Transverse colon (tissue), 4 donors: ENCODE measurements at regions not wholly inside any gene's neighbourhood (a gene's known extent, or its start where the extent isn't known, plus 50 kb on each side); places are given as distances from the start of the nearest gene placed in this dataset.
"Not testable (repeated sequence)": the region's sequence is repeated elsewhere in the genome, so short reads cannot be mapped to it uniquely, and the experiment has no call there.

Source experiments
- DNase-seq: peaks from one replicate; pipeline ENCODE4 v3.0.0-alpha.2; 2019
- H3K27ac ChIP-seq, 4 donors: fragments of 200-600 bp; sonication (generic); 2 replicates each; pipeline ENCODE4 v1.5.1; 2016 to 2018; ENCODE audit warnings: inconsistent platforms in 4 of 4
- H3K27me3 ChIP-seq: fragments of 200-600 bp; sonication (generic); 2 replicates; pipeline ENCODE4 v1.5.1; 2017; ENCODE audit warnings: inconsistent platforms
- H3K36me3 ChIP-seq, 4 donors: fragments of 200-600 bp; sonication (generic); 2 replicates each; pipeline ENCODE4 v1.5.1; 2017 to 2019; ENCODE audit warnings: inconsistent platforms in 4 of 4
- H3K4me1 ChIP-seq, 4 donors: fragments of 200-600 bp; sonication (generic); 2 replicates each; pipeline ENCODE4 v1.5.1; 2017 to 2020; ENCODE audit warnings: inconsistent platforms in 4 of 4
- H3K4me3 ChIP-seq, 4 donors: fragments of 200-600 bp; sonication (generic); 1 replicate in 1 of 4; 2 replicates in 3 of 4; pipeline versions ENCODE4 v1.5.1 to v1.6.1; 2017 to 2019; ENCODE audit warnings: inconsistent platforms in 4 of 4
- H3K9me3 ChIP-seq, 2 donors: fragments of 200-600 bp; sonication (generic); 2 replicates each; pipeline ENCODE4 v1.5.1; 2017 to 2019; ENCODE audit warnings: inconsistent platforms in 2 of 2
- EP300 ChIP-seq: sonication (generic); formaldehyde crosslinking; IDR thresholded peaks from one replicate; pipeline ENCODE4 v1.6.1; 2017; ENCODE audit warnings: antibody characterized with exemption, low read depth
- POLR2A ChIP-seq: fragments of 450-650 bp; IDR thresholded peaks from one replicate; pipeline ENCODE4 v1.6.1; 2016; ENCODE audit warnings: antibody characterized with exemption, mild to moderate bottlenecking, moderate library complexity
- POLR2AphosphoS5 ChIP-seq, 3 donors: sonication (generic); formaldehyde crosslinking; IDR thresholded peaks; one replicate each; pipeline ENCODE4 v1.6.1; 2016; ENCODE audit warnings: antibody characterized with exemption in 3 of 3
- WGBS, 2 donors: methylation state at CpG; one replicate each; pipeline ENCODE4 v1.1.5; 2018; ENCODE audit warnings: low coverage in 1 of 2; 5-methylcytosine and 5-hydroxymethylcytosine counted together
- in situ Hi-C, 4 donors: fragments of 200-750 bp; cut with MboI; loops; one replicate each; pipeline versions ENCODE4 v1.15.0 to v1.15.1; 2017; ENCODE audit warnings: low sequenced_read_pairs in 3 of 4, low pct_ligation_motif_present in 1 of 4, low pct_unique_long_range_greater_than_20kb in 1 of 4
- intact Hi-C: fragments of 100-400 bp; cut with DNase I; formaldehyde crosslinking; loops from one replicate; pipeline ENCODE4 v1.15.1; 2023; ENCODE audit warnings: low total_unique reads
- TF ChIP-seq, protein P1 (sequence below), 5 experiments: fragments of 200-600 bp in 3 of 5; fragments of 450-650 bp in 2 of 5; sonication (generic) in 3 of 5; IDR thresholded peaks; 1 replicate in 2 of 5; 2 replicates in 3 of 5; pipeline ENCODE4 v1.5.1; 2016 to 2017; ENCODE audit warnings: antibody characterized with exemption in 5 of 5, inconsistent platforms in 3 of 5, mild to moderate bottlenecking in 2 of 5, moderate library complexity in 1 of 5

DNA sequence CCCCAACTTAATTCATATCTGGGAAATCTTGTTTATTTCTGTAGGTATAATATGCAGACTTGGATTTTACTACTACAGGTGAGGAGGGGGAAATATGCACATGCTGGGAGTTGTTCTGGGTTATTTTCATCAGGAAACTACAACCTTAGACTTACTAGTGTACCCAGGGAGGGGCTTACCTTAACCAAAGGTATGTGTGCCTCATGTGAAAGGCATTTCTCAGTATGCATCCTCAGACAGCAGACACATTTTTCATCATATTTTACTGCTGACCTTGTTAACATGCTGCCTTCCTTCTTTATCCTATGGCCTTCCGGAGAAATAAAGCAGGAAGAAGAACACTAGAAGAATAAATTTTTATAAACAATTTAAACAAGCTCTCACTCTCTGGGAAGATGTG is 214.9 kb downstream of the SPANXN4 start:
- no peak overlapping the region for H3K4me3 ChIP-seq
- no peak for DNase-seq
- no peaks in the 10 kb centered on the region for H3K4me1 ChIP-seq
- intact Hi-C loops, result no loop called here
- no peak overlapping the region for H3K27ac ChIP-seq
- H3K9me3 ChIP-seq, result no peaks in the 10 kb centered on the region
- H3K36me3 ChIP-seq, result no peaks in the 10 kb centered on the region
- TF ChIP-seq EP300 (no peak), POLR2A (no peak), POLR2AphosphoS5 (IDR thresholded peaks at IDR 0.05) (no peak)
- TF ChIP-seq, protein P1, sequence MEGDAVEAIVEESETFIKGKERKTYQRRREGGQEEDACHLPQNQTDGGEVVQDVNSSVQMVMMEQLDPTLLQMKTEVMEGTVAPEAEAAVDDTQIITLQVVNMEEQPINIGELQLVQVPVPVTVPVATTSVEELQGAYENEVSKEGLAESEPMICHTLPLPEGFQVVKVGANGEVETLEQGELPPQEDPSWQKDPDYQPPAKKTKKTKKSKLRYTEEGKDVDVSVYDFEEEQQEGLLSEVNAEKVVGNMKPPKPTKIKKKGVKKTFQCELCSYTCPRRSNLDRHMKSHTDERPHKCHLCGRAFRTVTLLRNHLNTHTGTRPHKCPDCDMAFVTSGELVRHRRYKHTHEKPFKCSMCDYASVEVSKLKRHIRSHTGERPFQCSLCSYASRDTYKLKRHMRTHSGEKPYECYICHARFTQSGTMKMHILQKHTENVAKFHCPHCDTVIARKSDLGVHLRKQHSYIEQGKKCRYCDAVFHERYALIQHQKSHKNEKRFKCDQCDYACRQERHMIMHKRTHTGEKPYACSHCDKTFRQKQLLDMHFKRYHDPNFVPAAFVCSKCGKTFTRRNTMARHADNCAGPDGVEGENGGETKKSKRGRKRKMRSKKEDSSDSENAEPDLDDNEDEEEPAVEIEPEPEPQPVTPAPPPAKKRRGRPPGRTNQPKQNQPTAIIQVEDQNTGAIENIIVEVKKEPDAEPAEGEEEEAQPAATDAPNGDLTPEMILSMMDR (IDR thresholded peaks at IDR 0.05), result no peak
- in situ Hi-C loops, result no loop called here
- no peaks in the 10 kb centered on the region for H3K27me3 ChIP-seq
- 78 to 79% methylated on average over 1 of the region's 1 CpG for WGBS, 2 donors

DNA sequence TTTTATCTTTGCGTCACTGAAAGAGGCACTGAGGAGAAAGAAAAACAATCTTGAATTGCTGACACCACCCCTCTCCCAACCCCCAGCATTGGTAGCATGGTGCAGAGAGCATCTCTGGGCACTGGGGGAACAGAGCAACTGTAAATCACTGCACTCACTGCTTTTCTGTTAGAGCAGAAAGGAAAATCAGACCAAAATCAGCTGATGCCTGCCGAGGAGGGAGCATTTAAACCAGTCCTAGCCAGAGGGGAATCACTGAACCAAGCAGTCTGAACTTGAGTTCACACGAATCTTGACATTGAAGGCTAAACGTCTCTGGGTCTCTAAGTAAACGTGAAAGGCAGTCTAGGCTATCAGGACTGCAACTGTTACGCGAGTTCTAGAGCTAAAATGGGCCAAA is 205.8 kb downstream of the SPANXN4 start:
- WGBS, 2 donors, result 78% methylated on average over 7 of the region's 7 CpGs; no CpG with 5 or more reads in 1 of the 2 donors
- no peak overlapping the region for H3K4me3 ChIP-seq
- no peak for DNase-seq
- no peak overlapping the region for H3K27ac ChIP-seq
- H3K27me3 ChIP-seq, result no peaks in the 10 kb centered on the region
- in situ Hi-C loops (no loop called here), intact Hi-C loops (no loop called here)
- TF ChIP-seq EP300, result no peak
- no peak for TF ChIP-seq POLR2AphosphoS5 (IDR thresholded peaks at IDR 0.05)
- TF ChIP-seq POLR2A, result no peak
- TF ChIP-seq, protein P1 (IDR thresholded peaks at IDR 0.05), result no peak
- no peaks in the 10 kb centered on the region for H3K9me3 ChIP-seq
- no peaks in the 10 kb centered on the region for H3K36me3 ChIP-seq
- H3K4me1 ChIP-seq, result no peaks in the 10 kb centered on the region

DNA sequence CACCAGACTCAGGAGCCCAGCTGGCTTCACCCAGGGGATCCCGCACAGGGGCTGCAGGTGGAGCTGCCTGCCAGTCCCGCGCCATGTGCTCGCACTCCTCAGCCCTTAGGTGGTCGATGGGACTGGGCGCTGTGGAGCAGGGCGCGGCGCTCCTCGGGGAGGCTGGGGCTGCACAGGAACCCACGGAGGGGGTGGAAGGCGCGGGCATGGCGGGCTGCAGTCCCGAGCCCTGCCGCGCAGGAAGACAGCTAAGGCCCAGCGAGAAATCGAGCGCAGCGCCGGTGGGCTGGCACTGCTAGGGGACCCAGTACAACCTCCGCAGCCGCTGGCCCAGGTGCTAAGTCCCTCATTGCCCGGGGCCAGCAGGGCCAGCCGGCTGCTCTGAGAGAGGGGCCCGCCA is 202.9 kb downstream of the SPANXN4 start:
- 96% methylated on average over 27 of the region's 27 CpGs; no CpG with 5 or more reads in 1 of the 2 donors for WGBS, 2 donors
- in situ Hi-C loops, H3K36me3 ChIP-seq, H3K27ac ChIP-seq, H3K4me3 ChIP-seq, H3K27me3 ChIP-seq, intact Hi-C loops, H3K4me1 ChIP-seq, DNase-seq, H3K9me3 ChIP-seq: not testable (repeated sequence)

DNA sequence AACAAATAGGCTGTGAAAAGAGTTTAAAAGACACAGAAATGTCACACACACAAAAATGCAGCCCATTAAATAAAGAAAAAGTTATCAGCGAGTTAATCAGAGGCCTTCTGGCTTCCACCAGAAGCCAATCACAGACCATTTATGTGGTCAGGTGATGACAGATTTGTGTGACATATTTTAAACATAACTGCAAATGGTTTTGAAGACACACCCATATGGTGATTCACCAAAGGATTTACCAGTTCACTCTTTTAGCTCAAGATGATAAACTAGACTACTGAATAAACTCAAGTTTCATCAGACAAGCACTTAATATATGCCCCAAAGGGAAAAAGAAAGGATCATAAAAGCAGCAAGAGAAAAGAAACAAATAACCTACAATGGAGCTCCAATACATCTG is 181.2 kb downstream of the SPANXN4 start:
- H3K36me3 ChIP-seq, result no peaks in the 10 kb centered on the region
- no peak overlapping the region for H3K4me3 ChIP-seq
- no peaks in the 10 kb centered on the region for H3K9me3 ChIP-seq
- intact Hi-C loops, result no loop called here
- TF ChIP-seq POLR2A (no peak), EP300 (no peak)
- H3K27me3 ChIP-seq, result no peaks in the 10 kb centered on the region
- no peak for DNase-seq
- in situ Hi-C loops, result no loop called here
- no peak overlapping the region for H3K27ac ChIP-seq
- 63 to 71% methylated on average over 1 of the region's 1 CpG for WGBS, 2 donors
- H3K4me1 ChIP-seq, result no peaks in the 10 kb centered on the region

DNA sequence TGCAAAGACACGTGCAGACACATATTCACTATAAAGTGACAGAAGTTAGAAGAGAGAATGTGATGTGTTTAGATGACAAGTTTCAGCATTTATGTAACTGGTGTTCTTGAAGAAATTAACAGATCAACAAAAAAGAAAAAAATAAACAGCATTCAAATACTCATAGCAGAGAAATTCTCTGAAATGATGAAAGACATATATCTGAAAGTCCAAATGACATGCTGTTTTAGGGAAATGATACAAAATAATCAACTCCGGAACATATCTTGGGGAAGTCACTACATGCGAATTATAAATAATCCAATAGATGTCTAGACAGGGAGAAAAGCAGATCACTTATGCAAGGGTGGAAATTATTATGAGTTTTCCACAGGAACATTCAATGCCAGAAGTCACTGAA is 146.0 kb downstream of the SPANXN4 start:
- H3K4me1 ChIP-seq, result no peaks in the 10 kb centered on the region
- H3K36me3 ChIP-seq, result no peaks in the 10 kb centered on the region
- TF ChIP-seq EP300 (no peak), POLR2AphosphoS5 (IDR thresholded peaks at IDR 0.05) (no peak), POLR2A (no peak)
- TF ChIP-seq, protein P1 (IDR thresholded peaks at IDR 0.05), result no peak
- no peak overlapping the region for H3K4me3 ChIP-seq
- intact Hi-C loops (no loop called here), in situ Hi-C loops (no loop called here)
- no peaks in the 10 kb centered on the region for H3K9me3 ChIP-seq
- H3K27ac ChIP-seq, result no peak overlapping the region
- 78 to 82% methylated on average over 3 of the region's 3 CpGs for WGBS, 2 donors
- DNase-seq, result no peak
- no peaks in the 10 kb centered on the region for H3K27me3 ChIP-seq
